ENCODE measurements at regions not wholly inside any gene's neighbourhood (a gene's known extent, or its start where the extent isn't known, plus 50 kb on each side); places are given as distances from the start of the nearest gene placed in this dataset.

DNA sequence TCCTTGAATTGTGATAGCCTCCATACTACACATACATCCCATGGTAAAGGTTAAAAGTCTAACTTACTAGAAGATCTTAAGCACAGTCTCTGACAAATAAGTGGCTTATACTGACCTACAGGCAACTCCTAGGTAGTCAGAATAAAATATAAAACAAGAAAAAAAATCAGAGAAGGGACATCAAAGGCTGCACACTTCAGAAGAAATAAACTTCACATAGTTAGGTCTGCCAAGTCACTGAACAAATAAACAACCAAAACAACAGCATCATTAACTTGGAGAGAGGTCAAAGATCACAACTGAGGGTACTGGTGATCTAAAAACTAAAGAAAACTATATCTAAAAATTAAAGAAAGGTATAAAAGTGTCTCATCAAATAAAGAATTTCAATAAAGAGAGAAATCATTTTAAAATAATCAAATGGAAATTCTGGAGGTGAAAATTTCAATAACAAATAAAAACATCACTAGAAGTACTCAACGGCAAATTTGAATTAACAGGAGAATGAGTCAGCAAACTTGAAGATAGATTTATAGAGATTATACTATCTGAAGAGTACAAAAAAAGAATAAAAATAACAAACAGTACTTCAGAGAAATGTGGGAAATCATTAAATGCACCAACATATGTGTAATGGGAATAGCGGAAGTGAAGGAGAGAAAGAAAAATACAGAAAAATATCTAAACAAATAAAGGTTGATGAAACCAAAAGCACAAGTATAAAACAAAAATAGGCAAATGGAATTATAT is 88.0 kb upstream of the UST start:
- Histone ChIP-seq H3K9ac (ENCODE audit: low read length) (no peak overlapping the region), H3K36me3 (ENCODE audit: low read length) (no peaks in the 10 kb centered on the region), H4K20me1 (ENCODE audit: low read depth, low read length) (no peaks in the 10 kb centered on the region), H3F3A (ENCODE audit: insufficient read depth) (no peaks in the 10 kb centered on the region), H3K4me2 (ENCODE audit: low read depth, low read length, poor library complexity, severe bottlenecking) (no peak overlapping the region), H2AFZ (ENCODE audit: low read depth, low read length, severe bottlenecking) (no peak overlapping the region), H3K27me3 (ENCODE audit: low read length) (no peaks in the 10 kb centered on the region), H3K79me2 (ENCODE audit: insufficient read depth, low read length) (no peaks in the 10 kb centered on the region), H3K4me3 (ENCODE audit: insufficient read depth, low read length, poor library complexity, severe bottlenecking) (no peak overlapping the region), H3K9me3 (ENCODE audit: insufficient read depth, low read length) (peaks cover 5% of the 10 kb centered on the region; the same call in 1 of the 2 replicates), H3K9me2 (replicated peaks; ENCODE audit: insufficient read depth, low read length) (no peaks in the 10 kb centered on the region), H3K27ac (ENCODE audit: low read depth, low read length) (no peak overlapping the region)
- TF ChIP-seq, protein P1, sequence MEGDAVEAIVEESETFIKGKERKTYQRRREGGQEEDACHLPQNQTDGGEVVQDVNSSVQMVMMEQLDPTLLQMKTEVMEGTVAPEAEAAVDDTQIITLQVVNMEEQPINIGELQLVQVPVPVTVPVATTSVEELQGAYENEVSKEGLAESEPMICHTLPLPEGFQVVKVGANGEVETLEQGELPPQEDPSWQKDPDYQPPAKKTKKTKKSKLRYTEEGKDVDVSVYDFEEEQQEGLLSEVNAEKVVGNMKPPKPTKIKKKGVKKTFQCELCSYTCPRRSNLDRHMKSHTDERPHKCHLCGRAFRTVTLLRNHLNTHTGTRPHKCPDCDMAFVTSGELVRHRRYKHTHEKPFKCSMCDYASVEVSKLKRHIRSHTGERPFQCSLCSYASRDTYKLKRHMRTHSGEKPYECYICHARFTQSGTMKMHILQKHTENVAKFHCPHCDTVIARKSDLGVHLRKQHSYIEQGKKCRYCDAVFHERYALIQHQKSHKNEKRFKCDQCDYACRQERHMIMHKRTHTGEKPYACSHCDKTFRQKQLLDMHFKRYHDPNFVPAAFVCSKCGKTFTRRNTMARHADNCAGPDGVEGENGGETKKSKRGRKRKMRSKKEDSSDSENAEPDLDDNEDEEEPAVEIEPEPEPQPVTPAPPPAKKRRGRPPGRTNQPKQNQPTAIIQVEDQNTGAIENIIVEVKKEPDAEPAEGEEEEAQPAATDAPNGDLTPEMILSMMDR (IDR thresholded peaks at IDR 0.05; ENCODE audit: insufficient read depth, low read length, poor library complexity, severe bottlenecking) = no peak
- no peak for TF ChIP-seq EZH2phosphoT487 (conservative IDR thresholded peaks at IDR 0.05; ENCODE audit: low read length)

DNA sequence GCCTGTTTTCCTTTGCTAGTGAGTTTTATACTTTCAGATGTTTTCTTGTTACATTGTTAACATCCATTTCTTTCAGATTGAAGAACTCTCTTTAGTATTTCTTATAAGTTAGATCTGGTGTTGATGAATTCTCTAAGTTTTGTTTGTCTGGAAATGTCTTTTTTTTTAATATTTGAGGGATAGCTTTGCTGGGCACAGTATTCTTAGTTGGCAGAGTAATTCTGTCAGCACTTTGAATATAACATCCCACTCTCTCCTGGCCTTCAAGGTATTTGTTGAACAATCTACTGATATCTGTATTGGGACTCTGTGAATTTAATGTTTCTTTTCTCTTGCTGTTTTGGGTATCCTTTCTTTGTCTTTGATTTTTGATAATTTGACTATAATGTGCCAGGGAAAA is 79.4 kb upstream of the UST start:
- no peak overlapping the region for H2AFZ ChIP-seq (ENCODE audit: low read depth, low read length, severe bottlenecking)
- H3K4me2 ChIP-seq (ENCODE audit: low read depth, low read length, poor library complexity, severe bottlenecking) = no peak overlapping the region
- TF ChIP-seq, protein P1 (IDR thresholded peaks at IDR 0.05; ENCODE audit: insufficient read depth, low read length, poor library complexity, severe bottlenecking) = no peak
- no peak for TF ChIP-seq EZH2phosphoT487 (conservative IDR thresholded peaks at IDR 0.05; ENCODE audit: low read length)
- H3K36me3 ChIP-seq (ENCODE audit: low read length) = no peaks in the 10 kb centered on the region
- H4K20me1 ChIP-seq (ENCODE audit: low read depth, low read length) = no peaks in the 10 kb centered on the region
- no peak overlapping the region for H3K9ac ChIP-seq (ENCODE audit: low read length)
- H3K9me2 ChIP-seq (replicated peaks; ENCODE audit: insufficient read depth, low read length) = no peaks in the 10 kb centered on the region
- H3K27ac ChIP-seq (ENCODE audit: low read depth, low read length) = no peak overlapping the region
- no peaks in the 10 kb centered on the region for H3F3A ChIP-seq (ENCODE audit: insufficient read depth)
- no peaks in the 10 kb centered on the region for H3K27me3 ChIP-seq (ENCODE audit: low read length)
- no peak overlapping the region for H3K4me3 ChIP-seq (ENCODE audit: insufficient read depth, low read length, poor library complexity, severe bottlenecking)
- H3K79me2 ChIP-seq (ENCODE audit: insufficient read depth, low read length) = no peaks in the 10 kb centered on the region
- H3K9me3 ChIP-seq (ENCODE audit: insufficient read depth, low read length) = peaks cover 8% of the 10 kb centered on the region; the same call in 1 of the 2 replicates

GRCh38 chr6:148671085-148671484 is 75.7 kb upstream of the UST start:
- H3K4me2 ChIP-seq (ENCODE audit: low read depth, low read length, poor library complexity, severe bottlenecking) = no peak overlapping the region
- no peaks in the 10 kb centered on the region for H3K79me2 ChIP-seq (ENCODE audit: insufficient read depth, low read length)
- no peak overlapping the region for H3K27ac ChIP-seq (ENCODE audit: low read depth, low read length)
- H4K20me1 ChIP-seq (ENCODE audit: low read depth, low read length) = no peaks in the 10 kb centered on the region
- H3K9me2 ChIP-seq (replicated peaks; ENCODE audit: insufficient read depth, low read length) = no peaks in the 10 kb centered on the region
- no peak overlapping the region for H3K4me3 ChIP-seq (ENCODE audit: insufficient read depth, low read length, poor library complexity, severe bottlenecking)
- TF ChIP-seq, protein P1 (IDR thresholded peaks at IDR 0.05; ENCODE audit: insufficient read depth, low read length, poor library complexity, severe bottlenecking) = no peak
- TF ChIP-seq EZH2phosphoT487 (conservative IDR thresholded peaks at IDR 0.05; ENCODE audit: low read length) = no peak
- H3K9ac ChIP-seq (ENCODE audit: low read length) = no peak overlapping the region
- no peaks in the 10 kb centered on the region for H3F3A ChIP-seq (ENCODE audit: insufficient read depth)
- no peaks in the 10 kb centered on the region for H3K36me3 ChIP-seq (ENCODE audit: low read length)
- no peaks in the 10 kb centered on the region for H3K27me3 ChIP-seq (ENCODE audit: low read length)
- peaks cover 8% of the 10 kb centered on the region; the same call in 1 of the 2 replicates for H3K9me3 ChIP-seq (ENCODE audit: insufficient read depth, low read length)
- no peak overlapping the region for H2AFZ ChIP-seq (ENCODE audit: low read depth, low read length, severe bottlenecking)
